ENCODE measurements at regions not wholly inside any gene's neighbourhood (a gene's known extent, or its start where the extent isn't known, plus 50 kb on each side); places are given as distances from the start of the nearest gene placed in this dataset.

GRCh38 chr5:60257596-60258271 lies 364.2 kb upstream of the PDE4D start:
- no peak for DNase-seq (ENCODE audit: low spot score in 2 of 2)
- 49 to 55% methylated on average over 5 of the region's 5 CpGs for WGBS, 2 donors
- no peak overlapping the region for H3K4me3 ChIP-seq (ENCODE audit: low read depth, poor library complexity, severe bottlenecking)
- intact Hi-C loops (cut with DNase I; ENCODE audit: low total_unique reads) = no loop called here
- TF ChIP-seq CTCF (IDR thresholded peaks at IDR 0.05) (no peak), POLR2A (IDR thresholded peaks at IDR 0.05) (no peak)

- no peak for TF ChIP-seq CTCF (IDR thresholded peaks at IDR 0.05)
- no peak for TF ChIP-seq POLR2A (IDR thresholded peaks at IDR 0.05)
- WGBS, 2 donors = 87 to 90% methylated on average over 2 of the region's 2 CpGs
- H3K4me3 ChIP-seq (ENCODE audit: low read depth, poor library complexity, severe bottlenecking) = no peak overlapping the region
- intact Hi-C loops (cut with DNase I; ENCODE audit: low total_unique reads) = no loop called here
- no peak for DNase-seq (ENCODE audit: low spot score in 2 of 2)
Observed at GRCh38 chr5:60256546-60256945, 363.0 kb upstream of the PDE4D start.

GRCh38 chr5:60248901-60249300 lies 355.4 kb upstream of the PDE4D start:
- DNase-seq (ENCODE audit: low spot score in 2 of 2) = peak in 1 of 2 donors; percentile 16
- WGBS, 2 donors = 62 to 76% methylated on average over 1 of the region's 1 CpG
- intact Hi-C loops (cut with DNase I; ENCODE audit: low total_unique reads) = no loop called here
- H3K4me3 ChIP-seq (ENCODE audit: low read depth, poor library complexity, severe bottlenecking) = no peak overlapping the region
- TF ChIP-seq POLR2A (IDR thresholded peaks at IDR 0.05) = no peak
- no peak for TF ChIP-seq CTCF (IDR thresholded peaks at IDR 0.05)

- WGBS, 2 donors = 67 to 69% methylated on average over 1 of the region's 1 CpG
- H3K4me3 ChIP-seq (ENCODE audit: low read depth, poor library complexity, severe bottlenecking) = no peak overlapping the region
- intact Hi-C loops (cut with DNase I; ENCODE audit: low total_unique reads) = no loop called here
- DNase-seq (ENCODE audit: low spot score in 2 of 2) = no peak
- no peak for TF ChIP-seq POLR2A (IDR thresholded peaks at IDR 0.05)
- no peak for TF ChIP-seq CTCF (IDR thresholded peaks at IDR 0.05)
Observed at GRCh38 chr5:60243713-60244112, 350.2 kb upstream of the PDE4D start.

GRCh38 chr5:60232036-60232795 lies 338.7 kb upstream of the PDE4D start:
- TF ChIP-seq POLR2A (IDR thresholded peaks at IDR 0.05) (no peak), CTCF (IDR thresholded peaks at IDR 0.05) (no peak)
- H3K4me3 ChIP-seq (ENCODE audit: low read depth, poor library complexity, severe bottlenecking) = no peak overlapping the region
- intact Hi-C loops (cut with DNase I; ENCODE audit: low total_unique reads) = no loop called here
- DNase-seq (ENCODE audit: low spot score in 2 of 2) = no peak
- WGBS, 2 donors = 78 to 81% methylated on average over 2 of the region's 2 CpGs
